Liver (tissue), 3 donors: ENCODE measurements at regions not wholly inside any gene's neighbourhood (a gene's known extent, or its start where the extent isn't known, plus 50 kb on each side); places are given as distances from the start of the nearest gene placed in this dataset.

Experiments
- JUND ChIP-seq, 2 donors: IDR thresholded peaks; 2 replicates each; pipeline ENCODE4 v1.6.1; 2016; ENCODE audit warnings: antibody characterized with exemption in 2 of 2
- TAF1 ChIP-seq: conservative IDR thresholded peaks from 2 replicates; pipeline ENCODE4 v1.6.1; 2016; ENCODE audit warnings: antibody characterized with exemption, mild to moderate bottlenecking
- YY1 ChIP-seq: IDR thresholded peaks from 2 replicates; pipeline ENCODE4 v1.6.1; 2016; ENCODE audit warnings: antibody characterized with exemption, mild to moderate bottlenecking
- TF ChIP-seq, protein P1 (sequence below): IDR thresholded peaks from 2 replicates; pipeline ENCODE4 v1.6.1; 2016; ENCODE audit warnings: antibody characterized with exemption, mild to moderate bottlenecking
- TF ChIP-seq, protein P2 (sequence below): fragments of 150-350 bp; IDR thresholded peaks from 2 replicates; pipeline ENCODE4 v1.5.1; 2017; ENCODE audit warnings: improper control_type of control experiment, low read depth, low read length; ENCODE audit not compliant: missing input control
- donor health status: healthy.
- donor health status: healthy.

DNA sequence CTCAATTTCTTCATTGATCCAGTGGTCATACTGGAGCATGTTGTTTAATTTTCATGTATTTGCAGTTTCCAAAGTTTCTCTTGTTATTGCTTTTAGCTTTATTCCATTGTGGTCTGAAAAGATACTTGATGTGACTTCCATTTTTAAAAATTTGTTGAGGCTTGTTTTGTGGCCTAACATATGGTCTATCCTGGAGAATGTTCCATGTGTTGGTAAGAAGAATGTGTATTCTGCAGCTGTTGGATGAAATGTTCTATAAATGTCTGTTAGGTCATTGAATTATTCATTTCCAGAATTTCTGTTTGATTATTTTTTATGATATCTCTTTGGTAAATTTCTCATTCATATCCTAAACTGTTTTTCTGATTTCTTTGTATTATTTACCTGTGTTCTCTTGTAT, 139.8 kb upstream of the THUMPD2 start:
- TF ChIP-seq TAF1 (no peak), YY1 (no peak), JUND (IDR thresholded peaks at IDR 0.05) (no peak)
- TF ChIP-seq, protein P1, sequence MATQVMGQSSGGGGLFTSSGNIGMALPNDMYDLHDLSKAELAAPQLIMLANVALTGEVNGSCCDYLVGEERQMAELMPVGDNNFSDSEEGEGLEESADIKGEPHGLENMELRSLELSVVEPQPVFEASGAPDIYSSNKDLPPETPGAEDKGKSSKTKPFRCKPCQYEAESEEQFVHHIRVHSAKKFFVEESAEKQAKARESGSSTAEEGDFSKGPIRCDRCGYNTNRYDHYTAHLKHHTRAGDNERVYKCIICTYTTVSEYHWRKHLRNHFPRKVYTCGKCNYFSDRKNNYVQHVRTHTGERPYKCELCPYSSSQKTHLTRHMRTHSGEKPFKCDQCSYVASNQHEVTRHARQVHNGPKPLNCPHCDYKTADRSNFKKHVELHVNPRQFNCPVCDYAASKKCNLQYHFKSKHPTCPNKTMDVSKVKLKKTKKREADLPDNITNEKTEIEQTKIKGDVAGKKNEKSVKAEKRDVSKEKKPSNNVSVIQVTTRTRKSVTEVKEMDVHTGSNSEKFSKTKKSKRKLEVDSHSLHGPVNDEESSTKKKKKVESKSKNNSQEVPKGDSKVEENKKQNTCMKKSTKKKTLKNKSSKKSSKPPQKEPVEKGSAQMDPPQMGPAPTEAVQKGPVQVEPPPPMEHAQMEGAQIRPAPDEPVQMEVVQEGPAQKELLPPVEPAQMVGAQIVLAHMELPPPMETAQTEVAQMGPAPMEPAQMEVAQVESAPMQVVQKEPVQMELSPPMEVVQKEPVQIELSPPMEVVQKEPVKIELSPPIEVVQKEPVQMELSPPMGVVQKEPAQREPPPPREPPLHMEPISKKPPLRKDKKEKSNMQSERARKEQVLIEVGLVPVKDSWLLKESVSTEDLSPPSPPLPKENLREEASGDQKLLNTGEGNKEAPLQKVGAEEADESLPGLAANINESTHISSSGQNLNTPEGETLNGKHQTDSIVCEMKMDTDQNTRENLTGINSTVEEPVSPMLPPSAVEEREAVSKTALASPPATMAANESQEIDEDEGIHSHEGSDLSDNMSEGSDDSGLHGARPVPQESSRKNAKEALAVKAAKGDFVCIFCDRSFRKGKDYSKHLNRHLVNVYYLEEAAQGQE = no peak
- TF ChIP-seq, protein P2, sequence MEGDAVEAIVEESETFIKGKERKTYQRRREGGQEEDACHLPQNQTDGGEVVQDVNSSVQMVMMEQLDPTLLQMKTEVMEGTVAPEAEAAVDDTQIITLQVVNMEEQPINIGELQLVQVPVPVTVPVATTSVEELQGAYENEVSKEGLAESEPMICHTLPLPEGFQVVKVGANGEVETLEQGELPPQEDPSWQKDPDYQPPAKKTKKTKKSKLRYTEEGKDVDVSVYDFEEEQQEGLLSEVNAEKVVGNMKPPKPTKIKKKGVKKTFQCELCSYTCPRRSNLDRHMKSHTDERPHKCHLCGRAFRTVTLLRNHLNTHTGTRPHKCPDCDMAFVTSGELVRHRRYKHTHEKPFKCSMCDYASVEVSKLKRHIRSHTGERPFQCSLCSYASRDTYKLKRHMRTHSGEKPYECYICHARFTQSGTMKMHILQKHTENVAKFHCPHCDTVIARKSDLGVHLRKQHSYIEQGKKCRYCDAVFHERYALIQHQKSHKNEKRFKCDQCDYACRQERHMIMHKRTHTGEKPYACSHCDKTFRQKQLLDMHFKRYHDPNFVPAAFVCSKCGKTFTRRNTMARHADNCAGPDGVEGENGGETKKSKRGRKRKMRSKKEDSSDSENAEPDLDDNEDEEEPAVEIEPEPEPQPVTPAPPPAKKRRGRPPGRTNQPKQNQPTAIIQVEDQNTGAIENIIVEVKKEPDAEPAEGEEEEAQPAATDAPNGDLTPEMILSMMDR = no peak
